Neutrophil (primary cell): ENCODE measurements at regions not wholly inside any gene's neighbourhood (a gene's known extent, or its start where the extent isn't known, plus 50 kb on each side); places are given as distances from the start of the nearest gene placed in this dataset.

Experiments used
- H3K27ac ChIP-seq: fragments of 200-600 bp; sonication (generic); 2 replicates; pipeline ENCODE4 v1.5.1; 2016; ENCODE audit warnings: mild to moderate bottlenecking, moderate library complexity
- H3K27me3 ChIP-seq: fragments of 200-600 bp; sonication (generic); 2 replicates; pipeline ENCODE4 v1.6.0; 2016; ENCODE audit warnings: mild to moderate bottlenecking
- H3K36me3 ChIP-seq: fragments of 200-600 bp; sonication (generic); 2 replicates; pipeline ENCODE4 v1.5.1; 2017
- H3K4me1 ChIP-seq, 2 experiments: fragments of 200-600 bp in 1 of 2; sonication (generic) in 1 of 2; 1 replicate in 1 of 2; 2 replicates in 1 of 2; pipeline versions ENCODE4 v1.5.1 to v1.6.1; 2013 to 2016; ENCODE audit warnings: low read depth in 1 of 2, low read length in 1 of 2, mild to moderate bottlenecking in 1 of 2, moderate library complexity in 1 of 2; ENCODE audit not compliant: control insufficient read depth in 1 of 2, insufficient read depth in 1 of 2
- H3K4me3 ChIP-seq, 2 experiments: fragments of 200-600 bp in 1 of 2; sonication (generic) in 1 of 2; 1 replicate in 1 of 2; 2 replicates in 1 of 2; pipeline ENCODE4 v1.5.1; 2013 to 2016; ENCODE audit warnings: low read depth in 1 of 2, low read length in 1 of 2, mild to moderate bottlenecking in 1 of 2, moderate library complexity in 1 of 2
- H3K9me3 ChIP-seq: fragments of 200-600 bp; sonication (generic); 2 replicates; pipeline ENCODE4 v1.5.1; 2016
- TF ChIP-seq, protein P1 (sequence below): fragments of 200-600 bp; sonication (generic); IDR thresholded peaks from 2 replicates; pipeline ENCODE4 v1.5.1; 2016; ENCODE audit warnings: antibody characterized with exemption

DNA sequence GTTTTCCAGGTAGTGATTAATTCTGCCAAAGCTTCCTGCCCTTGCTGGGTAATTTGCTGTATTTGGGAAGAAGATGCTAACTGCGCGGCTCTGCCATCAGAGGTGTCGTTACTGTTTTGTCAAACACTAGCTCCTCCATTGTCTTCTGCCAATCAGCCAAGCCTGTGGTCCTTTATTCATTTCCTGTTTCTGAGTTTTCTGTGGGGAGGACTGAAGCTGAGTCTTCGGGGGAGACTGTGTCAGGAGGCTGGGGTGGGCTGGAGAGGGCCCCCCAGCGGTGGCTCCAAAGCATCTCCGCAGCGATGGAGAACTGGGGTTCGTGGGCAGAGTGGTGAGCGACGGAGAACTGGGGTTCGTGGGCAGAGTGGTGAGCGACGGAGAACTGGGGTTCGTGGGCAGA is 322.9 kb upstream of the B3GAT1 start:
- Histone ChIP-seq H3K27me3 (no peaks in the 10 kb centered on the region), H3K27ac (no peak overlapping the region), H3K36me3 (no peaks in the 10 kb centered on the region), H3K9me3 (no peaks in the 10 kb centered on the region), H3K4me3 (no peak overlapping the region), H3K4me1 (no peaks in the 10 kb centered on the region)
- TF ChIP-seq, protein P1, sequence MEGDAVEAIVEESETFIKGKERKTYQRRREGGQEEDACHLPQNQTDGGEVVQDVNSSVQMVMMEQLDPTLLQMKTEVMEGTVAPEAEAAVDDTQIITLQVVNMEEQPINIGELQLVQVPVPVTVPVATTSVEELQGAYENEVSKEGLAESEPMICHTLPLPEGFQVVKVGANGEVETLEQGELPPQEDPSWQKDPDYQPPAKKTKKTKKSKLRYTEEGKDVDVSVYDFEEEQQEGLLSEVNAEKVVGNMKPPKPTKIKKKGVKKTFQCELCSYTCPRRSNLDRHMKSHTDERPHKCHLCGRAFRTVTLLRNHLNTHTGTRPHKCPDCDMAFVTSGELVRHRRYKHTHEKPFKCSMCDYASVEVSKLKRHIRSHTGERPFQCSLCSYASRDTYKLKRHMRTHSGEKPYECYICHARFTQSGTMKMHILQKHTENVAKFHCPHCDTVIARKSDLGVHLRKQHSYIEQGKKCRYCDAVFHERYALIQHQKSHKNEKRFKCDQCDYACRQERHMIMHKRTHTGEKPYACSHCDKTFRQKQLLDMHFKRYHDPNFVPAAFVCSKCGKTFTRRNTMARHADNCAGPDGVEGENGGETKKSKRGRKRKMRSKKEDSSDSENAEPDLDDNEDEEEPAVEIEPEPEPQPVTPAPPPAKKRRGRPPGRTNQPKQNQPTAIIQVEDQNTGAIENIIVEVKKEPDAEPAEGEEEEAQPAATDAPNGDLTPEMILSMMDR: no peak

DNA sequence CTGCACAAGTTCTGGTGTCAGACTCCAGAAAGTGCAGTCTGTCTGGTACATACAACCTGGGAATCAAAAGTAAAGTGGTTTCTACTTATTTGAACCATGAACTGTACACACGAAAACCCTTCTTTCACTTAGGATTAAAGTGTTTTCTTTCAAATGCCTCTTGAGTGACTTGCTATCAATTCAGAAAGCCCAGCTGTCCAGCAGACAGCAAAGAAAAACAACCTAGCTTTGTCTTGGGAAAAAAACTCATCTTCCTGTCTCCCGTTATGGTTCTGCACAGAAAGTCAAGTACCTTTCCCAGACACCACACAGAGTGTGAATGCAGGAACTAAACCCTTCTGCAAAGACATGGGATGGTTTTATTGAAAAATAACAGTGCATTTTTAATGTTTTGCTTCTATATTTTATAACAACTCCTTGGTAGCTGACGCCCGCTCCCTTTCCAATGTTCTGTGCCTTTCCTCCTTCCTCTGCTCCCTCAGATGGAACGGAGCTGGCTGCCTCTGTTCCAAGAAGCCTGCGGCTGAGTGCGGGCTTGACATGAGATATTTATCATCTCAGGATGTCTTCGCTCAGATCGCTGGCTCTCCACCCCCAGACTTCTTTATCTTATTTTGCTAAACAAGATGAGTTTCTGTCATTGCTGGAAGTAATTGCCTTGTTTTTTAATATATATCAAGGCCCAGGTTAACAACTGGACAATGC is 322.3 kb upstream of the B3GAT1 start:
- Histone ChIP-seq H3K4me1 (no peaks in the 10 kb centered on the region), H3K4me3 (no peak overlapping the region), H3K27me3 (no peaks in the 10 kb centered on the region), H3K36me3 (no peaks in the 10 kb centered on the region), H3K9me3 (no peaks in the 10 kb centered on the region), H3K27ac (no peak overlapping the region)
- TF ChIP-seq, protein P1: no peak

DNA sequence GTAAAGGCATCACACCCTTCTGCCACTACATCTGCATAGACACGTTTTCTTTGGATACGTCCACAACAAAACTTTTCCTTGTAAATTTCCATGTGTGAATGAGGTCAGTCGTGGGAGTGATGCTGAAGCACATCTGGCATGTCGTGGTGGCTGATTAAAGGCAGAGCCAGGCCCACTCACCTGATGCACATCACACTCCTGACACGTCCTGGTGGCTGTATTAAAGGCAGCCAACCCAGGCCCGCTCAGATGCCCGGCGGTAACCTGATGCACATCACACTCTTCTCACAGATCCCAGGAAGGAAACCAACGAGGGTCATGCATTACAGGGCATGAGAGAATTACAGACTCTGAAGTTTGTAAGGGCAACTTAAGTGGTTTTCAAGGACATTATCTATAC is 321.6 kb upstream of the B3GAT1 start:
- no peaks in the 10 kb centered on the region for H3K27me3 ChIP-seq
- TF ChIP-seq, protein P1: no peak
- H3K4me1 ChIP-seq: no peaks in the 10 kb centered on the region
- H3K9me3 ChIP-seq: no peaks in the 10 kb centered on the region
- H3K36me3 ChIP-seq: no peaks in the 10 kb centered on the region
- no peak overlapping the region for H3K4me3 ChIP-seq
- no peak overlapping the region for H3K27ac ChIP-seq

DNA sequence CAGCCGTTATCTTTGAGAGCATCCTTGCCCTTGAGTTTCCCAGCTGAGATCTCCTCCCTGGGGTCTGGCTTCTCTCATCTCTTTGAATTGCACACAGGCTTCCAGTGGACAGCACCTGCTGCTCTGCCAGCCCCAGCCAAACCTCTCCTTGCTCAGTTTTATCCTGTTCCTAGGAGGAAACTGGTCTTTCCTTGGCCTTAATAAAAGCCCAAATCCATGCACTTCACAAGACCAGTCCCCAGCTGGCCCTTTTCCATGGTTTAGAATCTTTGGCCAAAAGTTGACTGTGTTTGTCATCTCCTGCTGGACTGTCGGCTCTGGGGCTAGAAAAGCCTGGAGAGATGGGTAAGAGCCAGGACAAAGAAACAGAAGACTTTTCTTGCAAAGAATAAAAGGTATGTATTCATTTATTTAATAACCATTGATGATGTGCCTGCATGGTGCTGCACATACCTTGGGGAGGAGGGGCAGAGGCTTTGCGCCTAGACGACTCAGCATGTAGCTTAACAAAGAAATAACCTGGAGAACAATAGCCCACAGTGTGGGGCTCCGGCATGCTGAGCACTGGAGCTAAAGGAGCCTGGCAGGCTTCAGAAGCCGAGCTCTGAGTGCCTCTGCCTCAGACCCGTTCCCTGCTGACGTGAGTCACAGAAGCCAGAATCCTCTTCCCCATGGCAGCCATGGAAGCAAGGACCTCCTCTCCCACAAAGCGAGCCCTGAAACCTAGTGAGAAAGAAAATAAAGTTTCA is 319.3 kb upstream of the B3GAT1 start:
- H3K36me3 ChIP-seq: no peaks in the 10 kb centered on the region
- H3K4me1 ChIP-seq: no peaks in the 10 kb centered on the region
- no peaks in the 10 kb centered on the region for H3K27me3 ChIP-seq
- TF ChIP-seq, protein P1: no peak
- no peak overlapping the region for H3K27ac ChIP-seq
- no peak overlapping the region for H3K4me3 ChIP-seq
- H3K9me3 ChIP-seq: no peaks in the 10 kb centered on the region

DNA sequence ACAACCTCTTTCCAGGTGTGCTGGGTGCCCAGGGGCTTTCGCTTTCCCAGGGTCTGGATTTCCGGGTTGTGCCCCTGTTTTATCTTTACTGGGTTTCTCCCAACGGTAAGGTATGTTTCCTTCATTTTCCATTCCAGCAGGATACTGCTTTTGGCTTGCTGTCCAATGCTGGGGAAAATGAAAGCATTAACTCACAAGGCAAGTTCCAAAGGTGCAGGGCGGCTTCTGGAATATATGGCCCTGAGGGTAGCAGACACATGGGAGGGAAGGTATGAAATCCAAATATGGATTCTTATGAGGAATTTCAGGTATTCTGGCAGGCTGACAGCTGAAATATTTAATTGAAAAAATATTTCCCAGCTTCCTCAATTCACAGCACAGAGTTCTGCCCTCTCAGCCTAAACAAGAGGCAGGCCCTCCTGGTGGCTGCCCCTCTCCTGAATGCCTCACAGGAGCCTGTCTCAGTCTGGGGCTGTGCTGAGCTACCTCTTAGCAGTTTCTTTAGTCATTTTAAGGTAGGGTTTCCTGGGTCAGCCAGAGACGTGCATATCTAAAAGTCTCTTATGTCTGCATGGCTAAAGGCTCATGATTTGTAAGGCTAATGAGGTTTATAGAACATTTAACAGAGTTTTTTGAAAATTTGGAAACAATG is 318.6 kb upstream of the B3GAT1 start:
- Histone ChIP-seq H3K9me3 (no peaks in the 10 kb centered on the region), H3K36me3 (no peaks in the 10 kb centered on the region), H3K27ac (no peak overlapping the region), H3K4me3 (no peak overlapping the region), H3K27me3 (no peaks in the 10 kb centered on the region), H3K4me1 (no peaks in the 10 kb centered on the region)
- TF ChIP-seq, protein P1: no peak
